ENCODE measurements at regions not wholly inside any gene's neighbourhood (a gene's known extent, or its start where the extent isn't known, plus 50 kb on each side); places are given as distances from the start of the nearest gene placed in this dataset.

DNA sequence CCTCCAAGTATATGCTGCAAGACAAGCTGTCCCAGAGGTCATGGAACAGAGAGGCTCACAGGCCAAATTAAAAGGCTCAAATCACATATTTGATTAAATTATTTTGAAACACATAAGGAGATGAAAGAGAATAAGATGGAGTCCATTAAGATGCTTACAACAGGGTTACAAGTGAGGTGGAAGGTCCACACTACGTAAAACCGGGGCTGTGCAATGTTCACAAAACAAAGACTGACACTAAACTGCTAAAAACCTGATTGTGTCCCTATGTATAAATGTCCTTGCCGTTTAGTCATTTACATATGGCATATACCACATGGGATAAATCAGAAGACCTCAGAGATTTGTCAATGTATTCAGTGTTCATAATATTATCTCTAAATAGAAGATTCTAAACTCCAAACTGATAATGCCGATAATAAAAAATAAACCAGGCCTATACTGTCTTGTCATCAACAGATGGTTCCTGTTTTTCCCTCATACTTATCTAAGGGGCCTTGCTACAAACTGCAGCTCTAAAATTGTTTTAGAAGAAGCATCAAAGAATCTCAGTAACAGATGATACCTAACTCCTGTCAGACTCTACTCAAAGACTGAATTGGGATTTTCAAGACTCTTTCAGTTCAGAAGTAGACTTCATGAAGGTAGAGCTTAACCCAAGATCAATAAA lies 51.8 kb upstream of the RIPOR2 start:
- DNase-seq, result no peak

DNA sequence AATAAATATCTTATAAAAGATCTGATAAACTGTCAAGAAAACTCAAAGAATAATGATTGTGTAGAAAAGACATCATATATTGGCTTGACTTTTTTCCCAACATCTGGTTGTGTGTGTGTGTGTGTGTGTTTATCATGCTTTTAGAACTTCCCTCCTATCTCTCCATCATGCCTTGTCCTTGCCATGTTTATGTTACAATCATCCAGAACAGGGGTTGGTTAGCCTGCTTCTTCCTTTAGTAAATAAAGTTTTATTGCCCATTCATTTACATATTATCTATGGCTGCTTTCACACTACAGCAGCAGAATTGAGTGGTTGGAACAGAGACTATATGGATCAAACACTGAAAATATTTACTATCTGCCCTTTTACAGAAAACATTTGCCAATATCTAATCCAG lies 52.8 kb upstream of the RIPOR2 start:
- no peak for DNase-seq

DNA sequence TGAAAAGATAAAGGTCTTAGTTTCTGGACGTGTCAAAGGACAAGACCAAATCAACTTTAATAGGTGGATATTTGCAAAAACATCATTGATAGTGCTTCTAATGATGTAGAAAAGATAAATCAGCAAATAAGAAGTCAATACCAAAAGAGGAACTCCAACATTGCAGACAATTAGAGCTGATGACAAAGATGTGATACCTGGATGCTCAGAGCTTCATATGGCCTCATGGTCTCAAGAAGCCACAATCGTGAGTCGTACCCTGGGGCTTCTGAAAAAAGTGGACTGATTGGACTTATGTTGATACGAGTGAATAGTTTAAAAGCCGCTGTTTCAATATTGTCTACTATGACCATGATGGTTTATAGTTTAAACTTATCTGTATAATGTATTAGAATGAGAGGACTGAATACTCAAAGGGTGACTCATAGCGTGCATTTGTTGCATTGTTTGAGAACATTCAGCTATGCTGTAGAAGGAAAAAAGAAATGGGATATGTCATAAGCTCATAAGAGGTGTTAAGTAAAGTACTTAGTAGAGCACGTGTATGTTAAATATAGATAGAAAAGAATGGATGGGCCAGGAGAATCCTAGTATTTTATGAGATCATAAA lies 54.6 kb upstream of the RIPOR2 start:
- DNase-seq, result no peak

DNA sequence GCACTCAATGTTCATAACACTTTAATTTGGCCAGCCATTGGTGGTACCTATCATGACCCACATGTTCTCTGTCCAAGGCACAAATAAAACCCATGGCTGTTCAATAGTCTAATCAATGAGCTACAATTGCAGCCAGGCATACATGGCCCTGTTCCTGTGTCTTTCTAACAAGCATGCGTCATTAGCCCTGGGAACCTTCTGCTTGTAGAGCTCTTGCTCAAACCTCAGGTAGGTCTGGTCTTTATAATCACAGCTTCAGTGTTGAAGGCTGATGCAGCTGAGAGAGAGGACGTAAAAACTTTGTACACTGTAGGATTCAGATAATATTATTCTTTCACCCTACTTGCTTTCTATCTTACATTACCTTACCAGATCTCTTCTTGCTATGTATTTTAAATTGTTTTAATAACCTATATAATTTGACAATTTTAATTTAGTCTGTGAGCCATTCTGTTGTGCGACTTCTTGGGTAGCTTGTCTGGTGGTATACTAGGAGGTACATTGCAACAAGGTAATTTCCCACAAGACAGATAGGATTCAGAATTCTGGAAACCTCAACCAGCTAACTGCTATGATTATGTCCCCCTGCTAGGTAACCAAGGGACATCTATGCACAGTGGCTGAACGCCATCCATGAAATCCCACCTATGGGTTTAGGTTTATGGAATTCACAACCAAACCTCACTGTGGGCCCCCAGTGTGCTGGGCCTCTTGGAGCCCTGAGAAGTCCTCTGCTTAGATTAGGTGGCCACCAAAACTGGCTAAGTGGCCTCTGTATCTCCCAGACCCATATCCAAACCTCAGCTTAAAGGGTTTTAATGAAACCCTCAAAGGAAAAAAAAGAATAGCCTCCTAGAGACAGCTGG lies 55.4 kb upstream of the RIPOR2 start:
- DNase-seq, result no peak

DNA sequence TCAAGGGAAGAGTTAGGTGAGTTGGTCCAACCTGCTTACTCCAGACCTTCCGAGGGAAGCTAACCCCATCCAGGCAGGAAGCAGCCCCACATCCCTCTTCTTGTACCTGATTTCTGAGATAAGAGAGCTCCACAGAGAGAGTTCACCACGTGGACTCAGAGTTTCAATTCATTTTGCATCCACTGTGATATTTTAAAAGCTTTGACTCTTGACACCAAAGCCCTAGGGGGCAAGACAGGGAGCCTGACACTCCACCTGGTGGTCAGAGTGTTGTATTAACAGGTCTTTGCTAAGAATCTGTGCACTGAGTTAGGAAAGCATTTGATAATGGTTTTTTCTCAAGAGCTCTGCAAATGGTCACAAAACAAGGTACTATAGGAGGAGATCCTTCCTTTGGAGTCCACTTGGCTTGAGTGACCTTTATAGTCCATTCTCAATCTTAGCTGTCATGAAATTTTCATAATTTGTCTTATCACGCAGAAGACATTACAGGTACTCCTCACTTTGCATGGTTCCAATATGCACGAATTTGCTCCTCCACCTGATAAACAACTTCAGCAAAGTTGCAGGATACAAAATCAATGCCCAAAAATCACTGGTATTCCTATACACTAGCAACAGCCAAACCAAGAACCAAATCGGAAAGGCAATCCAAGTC lies 56.2 kb upstream of the RIPOR2 start:
- peak; percentile 80 for DNase-seq

DNA sequence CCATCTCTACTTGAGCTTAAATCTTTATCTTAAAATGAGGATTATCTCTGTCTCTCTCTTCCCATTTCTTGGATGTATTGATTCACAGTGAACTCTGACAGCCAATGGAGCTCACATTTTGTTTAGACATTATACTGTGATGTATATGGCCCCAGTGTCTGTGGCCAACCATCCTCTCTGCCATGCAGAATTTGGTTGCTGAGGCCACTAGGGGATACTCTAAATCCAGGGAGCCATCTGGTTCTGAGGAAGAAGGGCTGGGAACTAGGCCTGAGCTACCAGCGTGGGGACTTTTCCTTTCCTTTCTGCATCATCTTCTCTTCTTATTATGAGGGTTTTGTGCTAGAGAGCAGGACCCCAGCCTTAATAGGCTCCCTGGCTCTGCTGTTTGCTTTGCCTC lies 59.1 kb upstream of the RIPOR2 start:
- DNase-seq, result no peak

DNA sequence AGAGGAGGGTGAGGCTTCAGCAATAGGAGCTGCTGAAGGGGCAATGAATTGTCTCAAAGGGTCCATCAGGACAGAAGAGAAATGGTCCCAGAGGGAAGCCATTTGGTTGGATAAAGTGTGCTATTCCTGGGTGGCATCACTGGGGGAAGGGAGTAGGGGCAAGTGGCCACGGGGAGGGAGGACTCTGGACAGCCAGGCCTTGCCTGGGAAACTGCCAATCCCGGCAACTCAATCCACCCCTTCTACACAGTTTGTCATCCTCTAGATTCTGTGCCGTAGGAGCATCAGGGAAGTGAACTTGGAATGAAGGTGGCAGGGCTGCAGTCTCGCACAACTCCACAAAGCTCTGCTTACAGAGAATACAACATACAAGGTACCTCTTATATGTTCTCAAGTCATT lies 59.5 kb upstream of the RIPOR2 start:
- DNase-seq, result no peak

DNA sequence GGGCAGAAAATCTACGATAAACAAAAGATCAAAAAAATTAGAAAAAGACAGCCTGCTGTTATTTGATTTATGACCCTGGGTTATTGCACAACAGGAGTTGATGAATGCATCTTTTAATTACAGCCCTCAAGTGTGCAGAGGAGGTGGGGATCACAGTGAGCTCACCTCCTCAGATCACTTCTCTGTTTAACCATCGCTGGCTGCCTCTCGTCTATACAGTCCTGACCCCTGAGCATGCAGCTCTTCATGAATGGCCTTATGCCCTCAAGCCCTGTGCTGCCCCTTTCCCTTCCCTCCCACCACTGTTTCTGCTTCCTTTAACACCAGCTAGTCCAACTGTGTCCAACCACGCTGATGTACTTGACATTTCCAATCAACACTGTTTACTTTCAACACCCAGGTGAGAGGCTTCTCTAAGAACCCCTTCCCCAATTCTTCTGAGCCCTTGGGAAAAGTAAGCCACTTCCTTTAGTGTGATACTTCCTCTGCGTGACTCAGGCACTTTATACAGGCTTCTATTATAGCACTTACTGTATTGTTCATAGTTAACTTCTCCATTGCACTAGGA lies 60.6 kb upstream of the RIPOR2 start:
- DNase-seq, result no peak

DNA sequence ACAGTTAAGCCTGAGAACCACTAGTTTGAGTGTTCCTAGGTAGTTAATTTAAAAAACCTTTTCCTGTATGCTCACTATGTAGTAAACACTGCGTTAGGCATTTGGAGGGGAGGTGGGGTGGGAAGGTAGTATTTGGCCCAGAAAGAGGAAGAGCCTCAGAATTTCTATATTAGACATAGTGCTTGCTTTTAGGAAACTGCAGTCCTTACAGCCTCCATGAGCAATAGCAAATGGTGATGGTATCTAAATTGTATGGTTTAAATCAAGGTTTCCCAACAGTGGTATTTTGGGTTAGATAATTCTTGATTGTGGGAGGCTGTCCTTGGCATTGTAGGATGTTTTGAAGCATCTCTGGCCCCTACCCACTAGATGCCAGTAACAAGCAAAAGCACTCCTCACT lies 61.5 kb upstream of the RIPOR2 start:
- no peak for DNase-seq

DNA sequence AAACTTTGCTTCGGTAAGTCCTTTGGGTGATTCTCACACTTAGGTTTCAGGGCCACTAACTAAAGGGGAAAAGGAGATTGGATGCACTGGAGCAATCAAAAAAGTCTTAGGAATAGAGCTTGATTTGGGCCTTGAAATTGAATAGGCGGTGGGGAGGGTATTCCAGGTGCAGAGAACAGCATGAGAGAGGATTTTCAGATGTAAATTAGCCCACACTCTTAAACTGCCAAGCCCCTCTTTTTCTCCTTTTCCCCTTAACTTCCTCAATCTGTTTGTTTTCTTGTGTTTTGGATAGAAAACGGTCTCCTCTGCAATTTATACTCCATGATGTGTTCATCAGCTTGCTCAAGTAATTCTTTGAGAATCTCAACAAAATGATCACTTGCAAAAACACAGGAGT lies 62.1 kb upstream of the RIPOR2 start:
- DNase-seq, result no peak

DNA sequence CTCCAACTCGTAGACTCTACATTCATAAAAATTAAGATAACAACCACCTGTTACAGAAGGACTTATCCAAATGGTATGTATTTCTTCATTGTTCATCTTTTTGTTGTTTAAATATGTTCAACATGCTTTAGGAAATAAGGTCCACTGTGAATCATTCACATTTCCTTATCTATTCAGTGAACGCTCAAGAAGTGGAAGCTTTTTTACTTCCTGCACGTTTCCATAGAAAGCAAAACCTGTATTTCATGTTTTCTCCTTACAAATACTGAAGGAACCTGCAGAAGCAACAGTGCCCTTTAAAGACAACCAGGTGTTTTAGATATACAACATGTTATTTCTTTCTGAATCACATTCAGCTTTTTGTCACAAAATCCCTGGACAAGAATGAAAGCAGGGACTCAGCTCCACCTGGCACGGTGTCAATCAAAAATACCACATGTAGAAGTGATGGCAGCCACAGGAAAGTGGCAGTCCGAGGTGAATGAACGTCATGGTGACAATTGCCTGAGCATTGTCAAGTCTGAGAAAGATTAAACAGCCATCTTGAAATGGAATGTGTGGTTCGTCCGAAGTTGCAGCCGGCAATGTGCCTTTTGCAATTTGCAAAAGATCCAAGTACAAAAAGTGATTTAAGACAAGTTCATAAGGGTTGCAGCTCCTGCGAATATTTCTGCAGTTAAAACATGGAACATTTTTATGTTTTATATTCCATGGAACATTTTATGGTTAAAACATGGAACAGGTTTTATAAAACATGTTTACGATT lies 66.7 kb upstream of the RIPOR2 start:
- no peak for DNase-seq

DNA sequence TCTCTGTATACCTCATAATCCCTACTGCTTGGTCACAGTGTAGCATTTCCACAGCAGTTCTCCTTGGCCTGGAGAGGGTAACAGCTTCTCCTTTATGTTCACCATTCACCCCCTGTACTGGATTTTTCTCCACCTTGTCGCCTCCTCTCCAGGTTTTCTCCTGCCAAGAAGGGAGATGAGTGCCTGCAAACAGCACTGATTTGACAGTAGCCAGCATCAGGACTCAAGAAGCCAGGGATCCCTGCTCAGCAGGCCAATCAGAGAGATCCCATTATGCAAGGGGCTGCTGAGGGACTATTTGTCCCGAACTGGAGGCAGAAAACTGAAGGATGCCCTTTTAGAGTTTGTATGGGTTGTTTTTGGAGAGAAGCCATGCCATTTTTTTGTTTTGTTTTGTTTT lies 68.6 kb upstream of the RIPOR2 start:
- DNase-seq, result no peak

DNA sequence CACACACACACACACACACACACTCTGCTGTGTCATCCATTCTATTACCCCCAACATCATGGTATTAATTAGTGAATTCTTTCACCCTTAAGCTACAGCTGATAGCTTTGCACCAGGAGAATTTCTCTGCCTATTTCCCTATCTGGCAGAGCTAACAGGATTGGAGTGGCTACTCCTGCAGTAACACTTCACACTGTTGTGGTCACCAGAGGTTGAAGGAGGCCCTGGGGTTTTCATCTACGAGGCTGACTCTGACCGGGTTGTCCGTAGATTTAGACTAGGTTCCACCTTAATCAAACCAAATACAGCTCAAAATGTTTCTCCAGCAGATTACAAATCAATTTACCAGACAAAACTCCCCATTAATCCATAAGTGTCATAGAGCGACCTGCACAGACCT lies 69.2 kb upstream of the RIPOR2 start:
- no peak for DNase-seq

DNA sequence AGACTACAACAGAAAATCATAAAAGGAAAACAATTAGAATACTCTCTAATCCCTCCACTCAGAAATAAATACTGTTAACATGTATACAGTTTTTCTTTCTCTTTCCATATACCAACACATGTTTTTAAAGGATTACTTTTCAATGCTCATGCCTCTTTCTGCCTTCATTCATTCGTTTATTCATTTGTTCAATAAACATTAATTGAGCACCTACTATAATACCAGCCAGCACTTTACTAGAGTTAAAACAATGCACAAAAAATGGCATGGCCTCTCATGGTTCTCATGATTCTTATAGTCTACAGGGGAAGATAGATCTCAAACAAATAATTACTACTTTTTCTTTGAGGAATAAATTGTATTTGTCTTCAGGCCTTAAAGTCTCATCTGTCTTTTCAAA lies 70.3 kb upstream of the RIPOR2 start:
- DNase-seq, result no peak

DNA sequence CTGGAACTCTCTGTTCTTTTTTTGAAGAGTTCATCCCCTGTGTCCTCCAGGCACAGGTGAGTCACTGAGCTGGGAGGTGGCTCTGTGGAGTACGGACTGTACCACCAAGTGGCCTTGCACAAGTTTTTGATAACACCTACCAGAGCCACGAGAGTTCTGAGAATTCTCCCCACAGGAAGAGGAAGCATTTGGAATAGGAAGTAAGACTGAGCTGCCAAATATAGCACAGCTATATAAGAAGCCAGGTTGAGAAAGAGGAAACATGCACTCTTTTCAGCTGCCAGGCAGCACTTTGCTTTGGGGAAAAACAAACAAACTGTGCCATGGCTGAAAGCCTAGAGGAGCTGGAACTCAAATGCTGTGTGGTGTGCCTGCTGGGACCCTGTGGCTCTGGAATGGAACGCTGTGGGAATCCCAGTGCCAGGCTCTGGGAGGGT lies 70.8 kb upstream of the RIPOR2 start:
- no peak for DNase-seq

DNA sequence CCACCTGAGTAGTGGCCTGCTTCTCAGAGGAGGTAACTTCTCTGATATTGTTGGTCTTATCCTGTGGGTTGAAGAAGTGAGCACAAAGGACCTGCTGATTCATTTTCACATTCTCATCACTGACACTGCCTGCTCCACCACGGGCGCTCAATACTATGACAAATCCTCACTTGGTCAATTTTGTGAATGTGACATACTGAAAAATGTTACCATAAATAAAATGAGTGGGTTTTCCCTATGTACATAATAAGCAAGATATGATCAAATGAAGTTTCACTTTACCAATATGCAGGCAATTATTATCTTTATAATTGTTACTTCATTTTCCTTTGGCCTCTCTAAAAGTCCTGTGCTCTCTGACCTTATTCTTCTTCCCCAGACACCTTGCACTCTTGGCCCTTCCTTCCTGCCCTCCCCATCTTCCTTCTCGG lies 71.5 kb upstream of the RIPOR2 start:
- DNase-seq, result peak; percentile 56

DNA sequence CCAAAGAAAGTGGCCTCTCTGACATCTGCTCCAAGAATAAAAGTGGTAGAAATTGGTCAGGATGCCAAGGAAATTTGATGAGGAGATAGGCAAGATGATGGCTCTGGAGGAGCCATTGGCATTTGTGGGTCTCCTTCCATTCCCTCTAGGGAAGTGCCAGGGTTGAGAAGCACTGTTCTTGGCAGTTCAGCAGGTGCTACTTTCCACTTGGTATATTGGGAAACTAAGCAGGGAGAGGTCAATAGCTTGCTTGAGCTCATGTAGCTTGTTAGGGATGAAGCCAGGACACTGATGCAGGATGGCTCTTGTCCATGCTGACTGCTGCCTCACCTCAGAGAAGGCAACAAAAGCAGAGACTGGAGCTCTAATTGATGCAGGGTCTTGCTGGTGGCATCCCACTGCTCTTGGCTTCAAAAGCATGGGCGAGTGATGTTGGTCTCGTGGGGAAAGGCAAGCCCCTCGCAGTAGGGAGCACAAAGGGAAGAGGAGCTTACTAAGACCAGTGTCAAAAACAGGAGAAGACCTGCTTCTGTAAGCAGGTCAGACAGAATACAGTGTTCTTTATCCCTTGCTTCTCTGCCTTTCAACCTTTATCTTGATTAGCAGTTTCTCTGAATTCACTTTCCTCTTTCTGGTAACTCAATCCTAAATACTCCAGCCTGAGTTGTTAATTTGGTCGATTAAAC lies 73.1 kb upstream of the RIPOR2 start:
- no peak for DNase-seq

DNA sequence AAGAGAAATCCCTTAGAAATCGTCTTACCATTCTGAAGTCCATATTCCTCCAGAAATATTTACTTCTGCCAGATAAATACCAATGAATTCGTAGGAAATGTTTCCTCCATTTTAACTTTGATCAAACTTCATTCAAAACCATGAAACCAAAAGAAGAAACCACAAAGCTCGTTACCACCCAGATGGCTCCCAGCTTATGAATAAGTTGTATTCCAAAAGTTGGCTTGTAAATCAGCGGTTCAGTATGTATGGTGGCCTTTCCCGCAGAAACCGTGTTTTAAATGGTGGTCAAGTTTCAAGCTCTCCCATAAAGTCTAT lies 73.6 kb upstream of the RIPOR2 start:
- DNase-seq, result no peak

DNA sequence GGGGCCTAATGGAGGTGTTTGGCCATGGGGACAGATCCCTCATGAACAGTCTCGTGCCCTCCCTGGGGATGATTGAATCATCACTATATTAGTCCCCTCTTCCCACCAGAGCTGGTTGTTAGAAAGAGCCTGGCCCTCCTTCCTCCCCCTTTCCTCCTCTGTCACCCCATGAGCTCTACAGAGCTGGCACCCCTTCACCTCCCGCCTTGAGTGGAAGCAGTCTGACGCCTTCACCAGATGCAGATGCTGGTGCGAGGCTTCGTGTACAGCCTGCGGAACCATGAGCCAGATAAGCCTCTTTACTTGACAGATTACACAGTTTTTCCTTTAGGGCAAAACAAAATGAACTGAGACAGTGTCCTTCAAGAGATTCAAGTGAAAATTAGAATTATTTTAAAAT lies 74.4 kb upstream of the RIPOR2 start:
- DNase-seq, result no peak

DNA sequence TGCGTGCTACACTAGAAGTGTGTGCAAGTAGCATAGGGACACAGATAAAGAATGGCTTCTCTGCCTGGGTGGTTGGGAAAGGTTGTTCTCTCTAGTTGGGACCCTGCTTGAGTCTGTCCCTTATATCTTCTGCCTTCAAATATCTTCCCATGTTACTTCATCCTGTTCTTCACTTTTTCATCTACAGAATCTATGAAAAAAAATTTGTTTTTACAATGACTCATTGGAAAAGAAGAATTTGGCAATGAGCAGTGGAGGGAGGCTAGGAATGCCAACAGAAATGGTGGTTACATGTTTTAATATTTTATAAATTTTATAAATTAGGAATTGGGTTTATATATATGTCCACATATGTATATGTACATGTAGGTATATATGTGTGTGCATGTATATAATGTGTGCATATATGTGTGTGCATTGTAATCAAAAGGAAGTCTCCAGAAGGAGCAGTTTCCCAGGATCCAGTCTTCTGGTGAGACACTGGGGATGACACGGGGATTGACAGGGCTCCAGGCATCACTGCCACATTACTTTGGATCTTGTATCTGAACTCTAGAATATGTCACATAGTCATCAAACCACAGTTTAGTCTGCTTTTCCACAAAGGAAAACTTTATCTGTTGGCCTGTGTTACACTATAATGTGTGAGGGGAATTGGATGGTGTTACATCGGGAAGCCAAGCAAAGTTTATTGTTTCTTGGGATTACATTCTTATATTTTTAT lies 75.3 kb upstream of the RIPOR2 start:
- DNase-seq, result no peak

DNA sequence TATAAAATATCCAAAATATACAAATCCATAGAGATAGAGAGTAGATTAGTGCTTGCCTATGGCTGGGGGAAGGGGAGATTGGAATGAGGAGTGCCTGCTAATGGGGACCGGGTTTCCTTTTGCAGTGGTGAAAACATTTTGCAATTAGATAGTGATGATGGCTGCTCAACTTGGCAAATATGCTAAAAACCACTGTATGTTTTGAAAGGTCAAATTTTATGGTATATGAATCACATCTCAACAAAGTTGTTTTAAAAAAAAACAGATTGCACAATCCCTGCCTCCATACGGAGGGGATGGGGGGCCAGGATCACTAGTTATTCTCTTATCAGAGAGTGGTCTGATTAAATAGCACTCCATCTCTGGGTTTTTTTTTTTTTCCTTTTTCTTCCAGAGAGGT lies 76.9 kb upstream of the RIPOR2 start:
- DNase-seq, result no peak
